HG03575 (cell line): ENCODE measurements at regions not wholly inside any gene's neighbourhood (a gene's known extent, or its start where the extent isn't known, plus 50 kb on each side); places are given as distances from the start of the nearest gene placed in this dataset.
"Not testable (repeated sequence)": the region's sequence is repeated elsewhere in the genome, so short reads cannot be mapped to it uniquely, and the experiment has no call there.

Experiments
- ATAC-seq: cut with Tn5 transposase; IDR thresholded peaks from one replicate; pipeline ENCODE4 v1.9.1; 2021; ENCODE audit not compliant: unreplicated experiment, insufficient number of reproducible peaks, low FRiP score; ENCODE audit errors: extremely low read depth

GRCh38 chr5:96322217-96322616, 110.8 kb downstream of the PCSK1 start:
- ATAC-seq: no peak

- ATAC-seq: no peak
Observed at GRCh38 chr5:96321345-96321744, 111.7 kb downstream of the PCSK1 start.

- ATAC-seq: no peak
Observed at GRCh38 chr5:96320797-96321196, 112.3 kb downstream of the PCSK1 start.

- not testable (repeated sequence) for ATAC-seq
Observed at GRCh38 chr5:96319981-96320739, 112.9 kb downstream of the PCSK1 start.

- ATAC-seq: no peak
Observed at GRCh38 chr5:96318569-96319110, 114.4 kb downstream of the PCSK1 start.

GRCh38 chr5:96317945-96318344, 115.1 kb downstream of the PCSK1 start:
- ATAC-seq: no peak

- ATAC-seq: no peak
Observed at GRCh38 chr5:96316487-96316886, 116.6 kb downstream of the PCSK1 start.

GRCh38 chr5:96316017-96316416, 117.0 kb downstream of the PCSK1 start:
- ATAC-seq: no peak

- ATAC-seq: no peak
Observed at GRCh38 chr5:96315431-96315830, 117.6 kb downstream of the PCSK1 start.

- ATAC-seq: no peak
Observed at GRCh38 chr5:96312383-96312782, 120.7 kb downstream of the PCSK1 start.

GRCh38 chr5:96307047-96307446, 126.0 kb downstream of the PCSK1 start:
- not testable (repeated sequence) for ATAC-seq

GRCh38 chr5:96302174-96302738, 130.8 kb downstream of the PCSK1 start:
- no peak for ATAC-seq

GRCh38 chr5:96300976-96301375, 132.1 kb downstream of the PCSK1 start:
- no peak for ATAC-seq

- ATAC-seq: no peak
Observed at GRCh38 chr5:96297867-96298266, 135.2 kb downstream of the PCSK1 start.

- no peak for ATAC-seq
Observed at GRCh38 chr5:96297290-96297689, 135.8 kb downstream of the PCSK1 start.

GRCh38 chr5:96294884-96295202, 138.2 kb downstream of the PCSK1 start:
- ATAC-seq: no peak

GRCh38 chr5:96293966-96294883, 138.8 kb downstream of the PCSK1 start:
- no peak for ATAC-seq

- no peak for ATAC-seq
Observed at GRCh38 chr5:96292582-96293247, 140.3 kb downstream of the PCSK1 start.

GRCh38 chr5:96289287-96289686, 143.8 kb downstream of the PCSK1 start:
- ATAC-seq: not testable (repeated sequence)
